ENCODE measurements at regions not wholly inside any gene's neighbourhood (a gene's known extent, or its start where the extent isn't known, plus 50 kb on each side); places are given as distances from the start of the nearest gene placed in this dataset.

GRCh38 chr9:81852820-81853219 lies 75.4 kb upstream of the SPATA31D4 start:
- no peak overlapping the region for H3K4me3 ChIP-seq (ENCODE audit: low read length)
- no peak for DNase-seq (ENCODE audit: low read depth)
- TF ChIP-seq, protein P1, sequence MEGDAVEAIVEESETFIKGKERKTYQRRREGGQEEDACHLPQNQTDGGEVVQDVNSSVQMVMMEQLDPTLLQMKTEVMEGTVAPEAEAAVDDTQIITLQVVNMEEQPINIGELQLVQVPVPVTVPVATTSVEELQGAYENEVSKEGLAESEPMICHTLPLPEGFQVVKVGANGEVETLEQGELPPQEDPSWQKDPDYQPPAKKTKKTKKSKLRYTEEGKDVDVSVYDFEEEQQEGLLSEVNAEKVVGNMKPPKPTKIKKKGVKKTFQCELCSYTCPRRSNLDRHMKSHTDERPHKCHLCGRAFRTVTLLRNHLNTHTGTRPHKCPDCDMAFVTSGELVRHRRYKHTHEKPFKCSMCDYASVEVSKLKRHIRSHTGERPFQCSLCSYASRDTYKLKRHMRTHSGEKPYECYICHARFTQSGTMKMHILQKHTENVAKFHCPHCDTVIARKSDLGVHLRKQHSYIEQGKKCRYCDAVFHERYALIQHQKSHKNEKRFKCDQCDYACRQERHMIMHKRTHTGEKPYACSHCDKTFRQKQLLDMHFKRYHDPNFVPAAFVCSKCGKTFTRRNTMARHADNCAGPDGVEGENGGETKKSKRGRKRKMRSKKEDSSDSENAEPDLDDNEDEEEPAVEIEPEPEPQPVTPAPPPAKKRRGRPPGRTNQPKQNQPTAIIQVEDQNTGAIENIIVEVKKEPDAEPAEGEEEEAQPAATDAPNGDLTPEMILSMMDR (IDR thresholded peaks at IDR 0.05; ENCODE audit: insufficient read depth, low read depth, low read length, missing control alignments): no peak

DNA sequence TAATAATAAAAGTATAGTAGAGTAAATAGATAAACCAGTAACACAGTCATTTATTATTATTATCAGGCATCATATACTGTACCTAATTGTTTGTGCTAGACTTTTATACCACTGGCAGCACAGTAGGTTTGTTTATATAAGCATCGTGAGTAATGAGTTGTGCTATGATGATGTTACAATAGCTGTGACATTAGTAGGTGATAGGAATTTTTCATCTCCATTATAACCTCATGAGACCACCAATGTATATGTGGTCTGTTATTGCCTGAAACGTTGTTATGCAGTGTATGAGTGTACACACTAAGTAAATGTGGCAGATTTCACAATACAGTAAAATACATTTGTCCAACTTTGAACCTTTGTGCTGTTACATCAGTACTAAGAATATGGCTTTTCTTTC lies 72.7 kb upstream of the SPATA31D4 start:
- peak; percentile 47 for DNase-seq (ENCODE audit: low read depth)
- TF ChIP-seq, protein P1 (IDR thresholded peaks at IDR 0.05; ENCODE audit: insufficient read depth, low read depth, low read length, missing control alignments): no peak
- H3K4me3 ChIP-seq (ENCODE audit: low read length): no peak overlapping the region

DNA sequence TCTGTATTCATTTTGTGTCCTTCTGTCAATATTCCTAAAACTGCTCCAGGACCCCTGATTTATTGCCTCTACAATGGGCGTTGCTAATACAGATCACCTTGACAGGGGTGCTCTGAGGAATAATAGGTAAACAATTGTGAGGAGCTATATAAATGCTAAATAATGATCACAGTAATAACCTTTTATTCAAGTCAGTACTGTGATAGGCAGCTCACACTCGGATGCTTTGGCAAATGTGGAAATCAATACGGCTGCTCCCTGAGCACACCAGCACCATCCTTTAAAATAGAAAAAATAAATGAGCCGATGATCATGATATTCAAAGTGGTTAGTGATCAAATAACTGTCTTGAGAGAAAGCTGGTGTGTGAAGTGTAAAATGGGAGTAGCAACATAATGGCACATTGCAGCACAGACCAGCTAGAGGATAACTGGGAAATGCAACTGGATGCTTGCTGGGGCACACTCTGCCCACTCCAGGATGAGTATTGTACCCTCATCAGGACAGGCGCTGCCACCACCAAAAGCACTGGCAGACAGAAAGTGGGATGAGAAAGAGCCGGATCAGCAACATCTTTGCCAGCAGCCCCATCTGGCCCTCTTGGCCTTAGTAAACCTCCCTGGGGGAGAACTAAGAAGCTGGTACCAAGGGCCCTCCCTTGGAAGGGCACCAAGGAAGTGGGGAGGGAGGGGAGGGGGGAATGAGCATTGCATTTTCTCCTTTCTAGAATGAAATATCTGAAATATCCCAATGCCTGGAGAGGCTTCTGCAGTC lies 69.4 kb upstream of the SPATA31D4 start:
- no peak overlapping the region for H3K4me3 ChIP-seq (ENCODE audit: low read length)
- TF ChIP-seq, protein P1 (IDR thresholded peaks at IDR 0.05; ENCODE audit: insufficient read depth, low read depth, low read length, missing control alignments): no peak
- no peak for DNase-seq (ENCODE audit: low read depth)

GRCh38 chr9:81860581-81860980 lies 67.6 kb upstream of the SPATA31D4 start:
- TF ChIP-seq, protein P1 (IDR thresholded peaks at IDR 0.05; ENCODE audit: insufficient read depth, low read depth, low read length, missing control alignments): no peak
- H3K4me3 ChIP-seq (ENCODE audit: low read length): no peak overlapping the region
- no peak for DNase-seq (ENCODE audit: low read depth)

GRCh38 chr9:81861644-81862043 lies 66.6 kb upstream of the SPATA31D4 start:
- DNase-seq (ENCODE audit: low read depth): peak; percentile 89
- H3K4me3 ChIP-seq (ENCODE audit: low read length): no peak overlapping the region
- TF ChIP-seq, protein P1 (IDR thresholded peaks at IDR 0.05; ENCODE audit: insufficient read depth, low read depth, low read length, missing control alignments): no peak

DNA sequence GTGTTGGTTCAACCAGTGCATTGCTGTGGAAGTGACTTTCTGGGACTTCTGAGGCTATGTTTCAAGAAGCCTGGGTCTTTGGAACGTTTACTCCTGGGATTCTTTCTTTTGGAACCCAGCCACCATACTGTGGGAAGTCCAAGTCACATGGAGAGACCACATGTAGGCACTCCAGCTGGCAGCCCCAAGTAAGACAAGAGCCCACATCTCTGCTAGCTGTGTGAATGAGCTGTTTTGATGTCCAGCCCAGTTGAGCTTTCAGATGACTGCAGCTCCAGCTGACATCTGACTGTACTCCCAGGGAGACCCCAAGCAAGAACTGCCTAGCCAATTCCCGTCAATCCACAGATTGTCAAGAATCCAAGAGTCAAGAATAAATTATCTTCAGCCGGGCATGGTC lies 60.1 kb upstream of the SPATA31D4 start:
- no peak for DNase-seq (ENCODE audit: low read depth)
- H3K4me3 ChIP-seq (ENCODE audit: low read length): no peak overlapping the region
- TF ChIP-seq, protein P1 (IDR thresholded peaks at IDR 0.05; ENCODE audit: insufficient read depth, low read depth, low read length, missing control alignments): no peak

GRCh38 chr9:81871695-81872094 lies 56.5 kb upstream of the SPATA31D4 start:
- DNase-seq (ENCODE audit: low read depth): peak; percentile 49
- H3K4me3 ChIP-seq (ENCODE audit: low read length): no peak overlapping the region
- TF ChIP-seq, protein P1 (IDR thresholded peaks at IDR 0.05; ENCODE audit: insufficient read depth, low read depth, low read length, missing control alignments): no peak
